ENCODE measurements at regions not wholly inside any gene's neighbourhood (a gene's known extent, or its start where the extent isn't known, plus 50 kb on each side); places are given as distances from the start of the nearest gene placed in this dataset.

DNA sequence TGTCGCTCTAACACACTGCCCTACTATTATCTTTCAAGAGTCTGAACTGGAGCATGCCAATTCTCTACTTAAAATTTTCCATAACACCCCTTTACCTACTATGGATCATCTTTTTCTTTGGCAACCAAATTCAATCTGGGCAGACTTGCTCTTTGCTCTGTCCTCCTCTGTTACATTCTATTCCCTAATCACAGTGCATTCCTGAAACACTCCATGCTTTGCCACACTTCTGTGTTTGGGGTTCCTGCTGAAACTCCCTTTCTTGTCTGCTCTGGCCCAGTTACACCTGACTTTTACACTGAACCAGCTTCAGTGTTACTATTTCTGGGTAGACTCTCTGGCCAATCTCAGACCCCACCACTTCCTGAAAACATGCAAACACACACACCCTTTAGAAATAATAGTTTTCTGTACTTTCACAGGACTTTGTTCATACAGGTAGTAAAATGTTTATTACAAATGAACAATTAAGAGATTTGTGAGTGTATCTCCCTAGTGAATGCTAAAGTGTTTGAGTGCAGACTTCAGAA, 119.9 kb upstream of the DCC start:
- TF ChIP-seq CTCF (IDR thresholded peaks at IDR 0.05; ENCODE audit: low read depth, low read length, poor library complexity, severe bottlenecking) = no peak
- no peak for TF ChIP-seq EZH2phosphoT487 (IDR thresholded peaks at IDR 0.05; ENCODE audit: borderline replicate concordance, low read length)

Data from DOHH2 (cell line).